Left ventricle myocardium inferior (tissue), 1 donor: ENCODE measurements at regions not wholly inside any gene's neighbourhood (a gene's known extent, or its start where the extent isn't known, plus 50 kb on each side); places are given as distances from the start of the nearest gene placed in this dataset.

Experiments
- DNase-seq: peaks from one replicate; pipeline ENCODE4 v3.0.0-alpha.2; 2020
- H3K27ac ChIP-seq: fragments of 200-600 bp; replicated peaks from 2 replicates; pipeline ENCODE4 v1.8.0; 2021
- H3K27me3 ChIP-seq: fragments of 200-600 bp; 2 replicates; pipeline ENCODE4 v1.8.0; 2021; ENCODE audit warnings: low read depth
- H3K36me3 ChIP-seq: fragments of 200-600 bp; 2 replicates; pipeline ENCODE4 v1.8.0; 2021
- H3K4me1 ChIP-seq: fragments of 200-600 bp; 2 replicates; pipeline ENCODE4 v1.8.0; 2021
- H3K4me3 ChIP-seq: fragments of 200-600 bp; 2 replicates; pipeline ENCODE4 v1.8.0; 2021; ENCODE audit warnings: mild to moderate bottlenecking, moderate library complexity
- H3K9me3 ChIP-seq: fragments of 200-600 bp; replicated peaks from 2 replicates; pipeline ENCODE4 v1.8.0; 2021
- CTCF ChIP-seq: fragments of 200-600 bp; IDR thresholded peaks from 2 replicates; pipeline ENCODE4 v1.8.0; 2021; ENCODE audit warnings: antibody characterized with exemption, mild to moderate bottlenecking, borderline replicate concordance
- intact Hi-C: fragments of 100-400 bp; cut with micrococcal nuclease; formaldehyde crosslinking; loops from one replicate; pipeline ENCODE4 v1.11.0; 2022
- donor health status: DM: no; HTN: yes; CAD: no; lungs with severe emphysema.

DNA sequence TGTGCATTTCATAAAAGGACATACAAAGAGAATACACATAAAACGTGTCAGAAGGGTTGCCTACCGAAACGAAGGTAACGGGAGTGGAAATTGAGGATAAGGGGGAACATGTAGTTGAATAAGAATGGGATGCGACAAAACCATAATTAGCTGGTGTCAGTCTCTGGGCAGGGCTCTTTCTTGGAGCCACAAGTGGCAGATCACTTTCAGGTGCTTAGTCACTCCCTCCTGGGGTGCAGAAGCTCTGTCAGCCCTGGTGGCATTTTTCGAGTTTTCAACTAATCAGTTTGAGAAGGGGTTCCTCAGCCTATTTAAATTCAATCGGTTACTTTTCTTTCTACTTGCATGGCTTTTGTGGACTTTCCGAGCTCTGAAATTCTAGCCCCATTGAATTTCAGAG, 133.9 kb upstream of the IGSF21 start:
- Histone ChIP-seq H3K27ac (no peak overlapping the region), H3K9me3 (no peaks in the 10 kb centered on the region), H3K4me3 (no peak overlapping the region), H3K36me3 (no peaks in the 10 kb centered on the region), H3K4me1 (no peaks in the 10 kb centered on the region), H3K27me3 (peaks cover 81% of the 10 kb centered on the region)
- intact Hi-C loops, result no loop called here
- no peak for DNase-seq
- TF ChIP-seq CTCF, result no peak

GRCh38 chr1:17976854-17977253, 130.7 kb upstream of the IGSF21 start:
- H3K27me3 ChIP-seq, result peaks cover 83% of the 10 kb centered on the region
- no peak for TF ChIP-seq CTCF
- H3K4me1 ChIP-seq, result no peaks in the 10 kb centered on the region
- no peaks in the 10 kb centered on the region for H3K36me3 ChIP-seq
- no peak overlapping the region for H3K4me3 ChIP-seq
- DNase-seq, result no peak
- intact Hi-C loops, result no loop called here
- H3K9me3 ChIP-seq, result no peaks in the 10 kb centered on the region
- no peak overlapping the region for H3K27ac ChIP-seq

- no peak overlapping the region for H3K27ac ChIP-seq
- intact Hi-C loops, result no loop called here
- H3K27me3 ChIP-seq, result peaks cover 83% of the 10 kb centered on the region
Observed at GRCh38 chr1:17978016-17978415, 129.6 kb upstream of the IGSF21 start.

GRCh38 chr1:17979815-17980214, 127.8 kb upstream of the IGSF21 start:
- DNase-seq, result no peak
- H3K4me3 ChIP-seq, result no peak overlapping the region
- H3K27ac ChIP-seq, result no peak overlapping the region
- H3K4me1 ChIP-seq, result no peaks in the 10 kb centered on the region
- intact Hi-C loops, result no loop called here
- peaks cover 83% of the 10 kb centered on the region for H3K27me3 ChIP-seq
- H3K9me3 ChIP-seq, result no peaks in the 10 kb centered on the region
- no peak for TF ChIP-seq CTCF
- no peaks in the 10 kb centered on the region for H3K36me3 ChIP-seq

More at GRCh38 chr1:17978016-17978415, 129.6 kb upstream of the IGSF21 start:
- no peaks in the 10 kb centered on the region for H3K4me1 ChIP-seq
- TF ChIP-seq CTCF, result no peak
- no peak overlapping the region for H3K4me3 ChIP-seq
- H3K36me3 ChIP-seq, result no peaks in the 10 kb centered on the region
- H3K9me3 ChIP-seq, result no peaks in the 10 kb centered on the region
- DNase-seq, result no peak

- Histone ChIP-seq H3K27me3 (peaks cover 68% of the 10 kb centered on the region), H3K9me3 (peaks cover 7% of the 10 kb centered on the region), H3K27ac (no peak overlapping the region), H3K36me3 (no peaks in the 10 kb centered on the region), H3K4me3 (no peak overlapping the region), H3K4me1 (no peaks in the 10 kb centered on the region)
- intact Hi-C loops, result no loop called here
- DNase-seq, result no peak
- no peak for TF ChIP-seq CTCF
Observed at GRCh38 chr1:17982197-17982596, 125.4 kb upstream of the IGSF21 start.

- Histone ChIP-seq H3K36me3 (no peaks in the 10 kb centered on the region), H3K27me3 (peaks cover 66% of the 10 kb centered on the region), H3K4me3 (no peak overlapping the region), H3K27ac (no peak overlapping the region), H3K4me1 (no peaks in the 10 kb centered on the region), H3K9me3 (peaks cover 7% of the 10 kb centered on the region)
- intact Hi-C loops, result no loop called here
- TF ChIP-seq CTCF, result peak; percentile 49
- no peak for DNase-seq
Observed at GRCh38 chr1:17984583-17984982, 123.0 kb upstream of the IGSF21 start.
